Gastrocnemius medialis (tissue), 4 donors: ENCODE measurements at regions not wholly inside any gene's neighbourhood (a gene's known extent, or its start where the extent isn't known, plus 50 kb on each side); places are given as distances from the start of the nearest gene placed in this dataset.

Experiments used
- ATAC-seq, 2 donors: fragments of 150-250 bp; one replicate each; pipeline ENCODE4 v1.9.1; 2016
- DNase-seq, 2 donors: peaks; one replicate each; pipeline ENCODE4 v3.0.0-alpha.2; 2019
- H3K27ac ChIP-seq, 4 donors: fragments of 200-600 bp; sonication (generic); 1 replicate in 1 of 4; 2 replicates in 3 of 4; pipeline ENCODE4 v1.5.1; 2016 to 2018; ENCODE audit warnings: mild to moderate bottlenecking in 2 of 4, moderate library complexity in 1 of 4
- H3K27me3 ChIP-seq, 3 donors: fragments of 200-600 bp; sonication (generic) in 2 of 3; 1 replicate in 1 of 3; 2 replicates in 2 of 3; pipeline versions ENCODE4 v1.5.1 to v1.6.0; 2016 to 2019; ENCODE audit warnings: mild to moderate bottlenecking in 1 of 3, moderate library complexity in 1 of 3
- H3K36me3 ChIP-seq, 2 donors: fragments of 200-600 bp; sonication (generic) in 1 of 2; one replicate each; pipeline ENCODE4 v1.5.1; 2017 to 2018
- H3K4me1 ChIP-seq, 2 donors: fragments of 200-600 bp; sonication (generic) in 1 of 2; one replicate each; pipeline ENCODE4 v1.5.1; 2016 to 2017; ENCODE audit warnings: mild to moderate bottlenecking in 2 of 2
- H3K4me3 ChIP-seq, 4 donors: fragments of 200-600 bp; sonication (generic) in 3 of 4; 1 replicate in 1 of 4; 2 replicates in 3 of 4; pipeline ENCODE4 v1.5.1; 2016 to 2019; ENCODE audit warnings: mild to moderate bottlenecking in 2 of 4
- H3K9me3 ChIP-seq, 3 donors: fragments of 200-600 bp; sonication (generic) in 2 of 3; 1 replicate in 1 of 3; 2 replicates in 2 of 3; pipeline ENCODE4 v1.5.1; 2016 to 2019
- POLR2A ChIP-seq, 2 donors: fragments of 450-650 bp; IDR thresholded peaks; one replicate each; pipeline ENCODE4 v1.6.1; 2017; ENCODE audit warnings: antibody characterized with exemption in 2 of 2, mild to moderate bottlenecking in 2 of 2, moderate library complexity in 2 of 2
- in situ Hi-C, 4 donors: fragments of 200-750 bp; cut with MboI; loops; one replicate each; pipeline versions ENCODE4 v1.15.0 to v1.8.0; 2017; ENCODE audit warnings: low sequenced_read_pairs in 4 of 4
- intact Hi-C: fragments of 100-400 bp; cut with DNase I; formaldehyde crosslinking; loops from one replicate; pipeline ENCODE4 v1.15.1; 2023; ENCODE audit warnings: low total_unique reads
- TF ChIP-seq, protein P1 (sequence below), 5 experiments: fragments of 450-650 bp in 3 of 5; fragments of 200-600 bp in 2 of 5; sonication (generic) in 2 of 5; IDR thresholded peaks in 4 of 5; conservative IDR thresholded peaks in 1 of 5; 1 replicate in 4 of 5; 2 replicates in 1 of 5; pipeline ENCODE4 v1.5.1; 2016 to 2019; ENCODE audit warnings: antibody characterized with exemption in 5 of 5, mild to moderate bottlenecking in 3 of 5, moderate library complexity in 3 of 5

DNA sequence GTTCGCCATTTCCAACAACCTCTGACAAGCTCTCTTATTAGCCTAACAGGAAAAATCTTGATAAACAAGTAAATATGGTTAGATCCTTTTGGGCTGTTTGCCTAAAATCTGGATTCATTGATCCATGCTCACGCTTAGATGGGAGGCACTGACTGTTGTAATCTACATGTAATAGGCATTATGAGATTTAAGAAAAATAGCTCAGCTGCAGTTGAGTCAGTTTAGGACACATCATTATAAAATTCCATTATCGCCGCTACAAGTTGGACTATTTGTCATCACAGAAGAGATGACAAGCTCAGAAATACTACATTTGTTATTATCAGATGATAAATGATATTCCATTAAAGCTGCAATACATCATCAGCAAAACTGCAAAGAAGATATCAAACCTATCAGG is 524.0 kb downstream of the TOX3 start:
- DNase-seq: no peak
- H3K4me1 ChIP-seq: no peaks in the 10 kb centered on the region
- H3K9me3 ChIP-seq: no peaks in the 10 kb centered on the region
- intact Hi-C loops (no loop called here), in situ Hi-C loops (no loop called here)
- no peak for ATAC-seq
- no peak overlapping the region for H3K27ac ChIP-seq
- no peaks in the 10 kb centered on the region for H3K27me3 ChIP-seq
- TF ChIP-seq POLR2A (IDR thresholded peaks at IDR 0.05): no peak
- TF ChIP-seq, protein P1, sequence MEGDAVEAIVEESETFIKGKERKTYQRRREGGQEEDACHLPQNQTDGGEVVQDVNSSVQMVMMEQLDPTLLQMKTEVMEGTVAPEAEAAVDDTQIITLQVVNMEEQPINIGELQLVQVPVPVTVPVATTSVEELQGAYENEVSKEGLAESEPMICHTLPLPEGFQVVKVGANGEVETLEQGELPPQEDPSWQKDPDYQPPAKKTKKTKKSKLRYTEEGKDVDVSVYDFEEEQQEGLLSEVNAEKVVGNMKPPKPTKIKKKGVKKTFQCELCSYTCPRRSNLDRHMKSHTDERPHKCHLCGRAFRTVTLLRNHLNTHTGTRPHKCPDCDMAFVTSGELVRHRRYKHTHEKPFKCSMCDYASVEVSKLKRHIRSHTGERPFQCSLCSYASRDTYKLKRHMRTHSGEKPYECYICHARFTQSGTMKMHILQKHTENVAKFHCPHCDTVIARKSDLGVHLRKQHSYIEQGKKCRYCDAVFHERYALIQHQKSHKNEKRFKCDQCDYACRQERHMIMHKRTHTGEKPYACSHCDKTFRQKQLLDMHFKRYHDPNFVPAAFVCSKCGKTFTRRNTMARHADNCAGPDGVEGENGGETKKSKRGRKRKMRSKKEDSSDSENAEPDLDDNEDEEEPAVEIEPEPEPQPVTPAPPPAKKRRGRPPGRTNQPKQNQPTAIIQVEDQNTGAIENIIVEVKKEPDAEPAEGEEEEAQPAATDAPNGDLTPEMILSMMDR (IDR thresholded peaks at IDR 0.05 in 4 of 5, conservative IDR thresholded peaks at IDR 0.05 in 1 of 5): no peak
- H3K36me3 ChIP-seq: no peaks in the 10 kb centered on the region
- H3K4me3 ChIP-seq: no peak overlapping the region

DNA sequence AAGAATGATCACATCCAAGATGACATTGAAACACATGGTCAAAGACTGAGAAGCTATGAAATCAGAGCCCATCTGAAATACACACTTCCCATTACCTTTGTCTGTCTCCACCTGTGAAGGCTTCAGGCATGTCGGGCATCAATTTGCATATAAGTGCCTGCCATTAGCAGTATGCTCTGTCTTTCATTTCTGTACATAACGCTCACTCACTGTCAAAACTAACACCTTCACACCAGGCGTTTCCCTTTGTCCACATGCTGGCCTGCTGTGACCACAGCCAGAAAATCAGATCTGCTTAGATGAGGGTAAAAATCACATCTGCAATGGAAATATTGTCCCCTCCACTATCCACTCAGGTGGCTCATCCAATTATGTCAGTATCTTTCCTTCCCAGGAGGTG is 524.8 kb downstream of the TOX3 start:
- H3K36me3 ChIP-seq: no peaks in the 10 kb centered on the region
- ATAC-seq (no peak), DNase-seq (no peak)
- intact Hi-C loops: no loop called here
- TF ChIP-seq, protein P1 (IDR thresholded peaks at IDR 0.05 in 4 of 5, conservative IDR thresholded peaks at IDR 0.05 in 1 of 5): no peak
- TF ChIP-seq POLR2A (IDR thresholded peaks at IDR 0.05): no peak
- in situ Hi-C loops: no loop called here
- no peaks in the 10 kb centered on the region for H3K4me1 ChIP-seq
- H3K27me3 ChIP-seq: no peaks in the 10 kb centered on the region
- no peaks in the 10 kb centered on the region for H3K9me3 ChIP-seq
- H3K27ac ChIP-seq: no peak overlapping the region
- H3K4me3 ChIP-seq: no peak overlapping the region

DNA sequence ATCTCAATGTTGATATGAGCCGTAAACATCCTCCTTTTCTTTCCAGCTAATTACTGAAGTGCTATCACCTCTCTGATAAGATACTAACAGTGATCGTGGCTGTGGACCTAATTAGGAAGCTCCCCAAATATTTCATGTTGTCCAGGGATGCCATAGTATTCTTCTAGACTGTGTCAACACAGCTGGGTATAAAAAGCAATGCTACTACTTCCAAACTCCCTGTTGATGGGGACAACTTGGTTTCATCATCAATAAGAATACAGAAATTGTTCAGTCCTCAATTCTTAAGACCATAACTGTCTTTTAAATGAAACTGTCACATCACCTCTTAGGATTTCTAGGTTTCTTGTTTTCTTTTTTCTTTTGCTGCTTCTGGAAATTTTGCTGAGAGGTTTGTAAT is 530.6 kb downstream of the TOX3 start:
- Histone ChIP-seq H3K9me3 (no peaks in the 10 kb centered on the region), H3K27ac (no peak overlapping the region), H3K4me1 (no peaks in the 10 kb centered on the region), H3K36me3 (no peaks in the 10 kb centered on the region), H3K27me3 (no peaks in the 10 kb centered on the region), H3K4me3 (no peak overlapping the region)
- TF ChIP-seq, protein P1 (IDR thresholded peaks at IDR 0.05 in 4 of 5, conservative IDR thresholded peaks at IDR 0.05 in 1 of 5): no peak
- TF ChIP-seq POLR2A (IDR thresholded peaks at IDR 0.05): no peak
- no peak for DNase-seq
- no peak for ATAC-seq
- intact Hi-C loops (no loop called here), in situ Hi-C loops (no loop called here)

- no peak for ATAC-seq
- H3K27ac ChIP-seq: no peak overlapping the region
- no peaks in the 10 kb centered on the region for H3K27me3 ChIP-seq
- H3K4me3 ChIP-seq: no peak overlapping the region
- DNase-seq: no peak
- no peaks in the 10 kb centered on the region for H3K4me1 ChIP-seq
- in situ Hi-C loops (no loop called here), intact Hi-C loops (no loop called here)
- TF ChIP-seq POLR2A (IDR thresholded peaks at IDR 0.05): no peak
- TF ChIP-seq, protein P1 (IDR thresholded peaks at IDR 0.05 in 4 of 5, conservative IDR thresholded peaks at IDR 0.05 in 1 of 5): no peak
- H3K36me3 ChIP-seq: no peaks in the 10 kb centered on the region
- no peaks in the 10 kb centered on the region for H3K9me3 ChIP-seq
Observed at GRCh38 chr16:52005551-52005950, 541.4 kb downstream of the TOX3 start.

DNA sequence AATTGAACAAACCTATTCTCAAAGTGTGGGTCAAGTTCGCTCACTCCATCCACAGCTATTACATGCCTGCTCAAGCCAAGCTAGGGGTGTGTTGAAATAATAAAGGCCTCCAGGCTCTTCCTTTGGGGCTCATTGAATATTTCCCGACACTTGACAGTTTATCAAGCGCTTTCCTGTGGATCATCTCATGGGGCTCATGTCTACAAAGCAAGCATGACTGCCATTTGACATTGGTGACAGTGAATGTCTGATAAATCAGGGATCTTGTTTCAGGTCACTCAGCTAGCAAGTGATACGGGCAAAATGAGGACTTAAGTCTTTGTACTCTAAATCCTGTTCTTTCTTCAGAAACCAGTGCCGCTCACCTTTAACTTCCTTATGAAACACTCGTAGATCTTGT is 542.6 kb downstream of the TOX3 start:
- TF ChIP-seq, protein P1 (IDR thresholded peaks at IDR 0.05 in 4 of 5, conservative IDR thresholded peaks at IDR 0.05 in 1 of 5): no peak
- no peak for TF ChIP-seq POLR2A (IDR thresholded peaks at IDR 0.05)
- no peak for ATAC-seq
- Histone ChIP-seq H3K36me3 (no peaks in the 10 kb centered on the region), H3K4me3 (no peak overlapping the region), H3K27ac (no peak overlapping the region), H3K4me1 (no peaks in the 10 kb centered on the region), H3K9me3 (no peaks in the 10 kb centered on the region), H3K27me3 (no peaks in the 10 kb centered on the region)
- in situ Hi-C loops: no loop called here
- no peak for DNase-seq
- intact Hi-C loops: no loop called here
